NK-92 (cell line): ENCODE measurements at regions not wholly inside any gene's neighbourhood (a gene's known extent, or its start where the extent isn't known, plus 50 kb on each side); places are given as distances from the start of the nearest gene placed in this dataset.
"Not testable (repeated sequence)": the region's sequence is repeated elsewhere in the genome, so short reads cannot be mapped to it uniquely, and the experiment has no call there.

Experiments
- DNase-seq: peaks from one replicate; lab custom pipeline; 2025; ENCODE audit not compliant: unreplicated experiment; lab: John Stamatoyannopoulos, UW

DNA sequence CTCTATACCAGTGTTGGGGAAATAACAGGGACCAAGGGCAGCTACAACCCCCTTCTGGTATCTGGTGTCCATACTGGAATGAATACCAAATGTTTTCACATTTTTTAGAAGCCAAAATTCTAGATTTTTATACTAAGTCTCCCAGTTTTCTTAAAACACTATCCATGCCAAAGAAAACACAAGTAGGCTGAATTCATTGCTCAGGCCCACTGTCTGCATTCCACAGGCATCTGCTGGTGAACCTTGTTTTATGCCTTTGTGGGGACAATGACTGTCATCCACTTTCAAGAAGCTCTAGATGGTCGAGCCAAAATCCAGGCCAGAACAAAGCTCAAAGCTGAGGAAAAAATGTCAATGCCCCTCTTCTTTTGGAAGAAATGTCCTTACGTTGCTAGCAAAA lies 213.4 kb upstream of the RASGEF1B start:
- DNase-seq = no peak

DNA sequence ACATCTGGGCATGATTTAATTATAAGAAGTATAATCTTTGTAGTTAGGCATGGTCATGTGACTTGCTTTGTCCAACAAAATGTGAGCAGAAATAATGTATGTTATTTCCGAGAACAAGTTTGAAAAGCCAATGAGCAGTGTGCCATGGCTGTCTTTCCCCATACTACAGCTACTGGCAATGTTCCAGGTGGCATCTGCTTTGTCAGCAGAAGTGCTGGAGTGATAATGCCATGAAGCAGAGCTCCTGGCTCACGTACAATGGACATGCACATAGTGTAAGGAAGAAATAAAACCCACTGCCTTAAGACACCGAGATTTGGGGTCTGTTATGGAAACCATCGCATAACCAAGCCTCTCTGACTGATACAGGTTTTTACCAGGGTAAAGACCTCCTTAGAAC lies 212.6 kb upstream of the RASGEF1B start:
- no peak for DNase-seq

DNA sequence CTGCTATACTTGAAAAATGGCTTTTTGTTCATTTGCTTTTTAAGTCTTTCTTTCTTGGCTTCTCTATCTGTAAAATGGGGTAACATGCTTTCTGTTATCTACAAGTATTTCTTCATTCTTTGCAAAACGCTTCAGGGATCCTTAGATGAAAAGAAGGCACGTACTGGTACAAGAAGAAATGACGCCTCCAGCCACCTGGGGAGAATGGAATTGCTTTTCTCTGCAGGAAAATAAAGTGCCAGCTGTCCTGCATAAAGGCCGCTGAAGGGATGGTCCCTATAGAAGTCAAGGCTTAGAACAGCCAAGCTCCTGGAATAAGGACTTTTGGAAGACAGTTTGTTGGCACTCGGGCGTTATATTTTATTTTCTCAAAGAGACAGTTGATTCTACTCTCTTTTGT lies 210.8 kb upstream of the RASGEF1B start:
- no peak for DNase-seq

DNA sequence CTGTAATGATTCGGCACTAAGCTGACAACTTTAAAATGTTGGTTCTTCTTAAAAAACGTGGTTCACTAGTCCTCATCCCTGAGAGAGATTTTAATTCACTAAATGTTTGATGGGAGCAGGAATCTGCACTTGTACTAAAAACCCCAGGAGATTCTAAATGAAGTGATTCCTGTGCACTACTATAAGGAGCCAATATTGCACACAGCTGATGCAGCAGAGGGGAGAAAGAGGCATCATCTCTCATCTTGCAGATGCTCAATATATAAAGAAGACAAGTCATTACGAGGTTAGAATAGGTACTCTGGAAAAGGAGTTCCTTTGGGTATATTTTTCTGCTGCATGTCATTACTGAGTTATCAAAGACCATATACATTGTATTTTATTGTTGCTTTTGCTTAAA lies 207.6 kb upstream of the RASGEF1B start:
- DNase-seq = no peak

DNA sequence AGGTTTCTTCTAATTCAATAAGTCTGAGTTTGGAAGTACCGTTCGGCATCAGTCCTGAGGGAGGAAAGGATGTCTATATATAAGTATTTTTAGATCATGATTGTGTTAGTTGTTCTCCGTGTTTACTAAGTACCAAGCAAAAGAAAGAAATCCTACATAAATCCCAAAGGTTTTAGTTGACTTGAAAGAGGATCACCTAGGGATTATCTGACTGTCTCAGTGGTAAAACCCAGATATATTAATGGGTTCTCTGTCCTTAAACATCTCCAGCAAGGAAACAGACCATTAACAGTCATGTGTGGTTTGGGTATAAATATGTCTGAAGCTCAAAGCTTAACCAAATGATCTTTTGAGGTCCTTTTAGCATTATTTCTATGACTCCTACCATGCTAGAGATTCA lies 207.1 kb upstream of the RASGEF1B start:
- no peak for DNase-seq

DNA sequence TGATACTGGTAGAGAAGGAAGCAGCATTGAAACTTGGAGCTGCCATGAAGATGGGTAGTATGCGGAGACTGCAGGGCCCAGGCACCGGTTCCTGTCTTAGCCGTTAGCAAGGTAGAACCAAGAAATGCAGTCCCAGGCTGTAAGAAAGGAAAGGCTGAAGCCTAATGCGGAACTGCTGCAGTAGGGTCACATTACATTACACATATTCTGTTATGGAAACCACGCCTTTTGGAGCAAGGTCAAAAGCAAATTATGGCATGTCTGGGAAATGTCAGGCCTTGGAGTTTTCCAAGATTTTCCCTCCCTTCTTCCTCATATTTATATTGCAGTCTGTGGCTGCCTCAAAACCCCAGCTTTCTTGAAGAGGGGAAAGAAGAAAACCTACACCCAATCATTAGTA lies 204.8 kb upstream of the RASGEF1B start:
- DNase-seq = no peak

DNA sequence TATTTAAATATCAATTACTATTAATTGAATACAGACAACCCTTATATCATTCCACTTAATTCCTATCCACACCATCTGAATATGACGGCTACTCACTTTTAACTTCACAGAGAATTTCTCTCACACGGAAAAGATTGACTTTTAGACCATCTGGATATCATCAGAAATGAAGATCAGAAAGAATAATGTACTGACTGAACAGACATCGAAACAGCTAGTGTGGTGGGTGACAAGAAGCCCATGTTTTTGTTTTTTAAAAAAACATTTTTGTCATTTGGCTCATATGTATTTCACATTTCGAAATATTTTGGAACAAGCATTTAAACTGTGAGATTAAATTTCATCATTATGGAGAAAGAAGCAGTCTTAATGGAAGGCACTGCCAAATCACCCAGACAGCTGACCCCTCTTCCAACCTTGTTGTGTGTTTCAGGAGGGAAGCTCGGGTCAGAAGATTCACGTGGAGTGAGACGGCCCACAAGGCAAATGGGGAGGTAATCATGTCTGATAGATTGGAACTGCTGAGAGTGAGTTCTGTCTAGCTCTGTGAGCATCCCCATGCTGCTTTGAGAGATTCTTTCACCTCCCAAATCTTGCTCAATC lies 204.2 kb upstream of the RASGEF1B start:
- DNase-seq = no peak

DNA sequence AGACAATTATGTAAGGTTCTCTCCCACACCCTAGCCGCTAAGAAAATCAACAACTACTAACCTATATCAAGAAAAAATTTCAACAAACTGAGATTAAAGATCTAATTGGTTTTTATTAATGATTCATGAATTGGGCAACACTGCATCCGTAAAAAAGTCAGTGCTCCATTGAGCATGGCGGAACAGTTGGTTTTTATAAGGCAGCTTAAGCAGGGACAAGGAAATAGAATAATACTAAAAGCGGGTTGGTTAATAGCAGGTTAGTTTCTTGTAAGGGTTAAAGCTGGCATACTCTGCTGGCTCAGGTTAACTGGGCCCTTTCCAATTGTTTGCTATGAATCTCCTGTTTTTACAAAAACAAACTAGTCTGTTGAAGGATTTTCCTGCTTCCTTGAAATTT lies 202.3 kb upstream of the RASGEF1B start:
- DNase-seq = no peak

DNA sequence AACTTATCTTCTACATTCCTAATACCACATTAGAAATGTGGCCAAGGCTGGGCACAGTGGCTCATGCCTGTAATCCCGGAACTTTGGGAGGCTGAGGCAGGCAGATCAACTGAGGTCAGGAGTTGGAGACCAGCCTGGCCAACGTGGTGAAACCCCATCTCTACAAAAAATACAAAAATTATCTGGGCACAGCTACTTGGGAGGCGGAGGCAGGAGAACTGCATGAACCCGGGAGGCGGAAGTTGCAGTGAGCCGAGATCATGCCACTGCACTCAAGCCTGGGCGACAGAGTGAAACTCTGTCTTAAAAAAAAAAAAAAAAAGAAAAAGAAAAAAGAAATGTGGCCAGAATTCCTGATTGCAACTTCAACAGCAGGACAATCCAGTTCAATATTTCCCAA lies 196.6 kb upstream of the RASGEF1B start:
- not testable (repeated sequence) for DNase-seq

DNA sequence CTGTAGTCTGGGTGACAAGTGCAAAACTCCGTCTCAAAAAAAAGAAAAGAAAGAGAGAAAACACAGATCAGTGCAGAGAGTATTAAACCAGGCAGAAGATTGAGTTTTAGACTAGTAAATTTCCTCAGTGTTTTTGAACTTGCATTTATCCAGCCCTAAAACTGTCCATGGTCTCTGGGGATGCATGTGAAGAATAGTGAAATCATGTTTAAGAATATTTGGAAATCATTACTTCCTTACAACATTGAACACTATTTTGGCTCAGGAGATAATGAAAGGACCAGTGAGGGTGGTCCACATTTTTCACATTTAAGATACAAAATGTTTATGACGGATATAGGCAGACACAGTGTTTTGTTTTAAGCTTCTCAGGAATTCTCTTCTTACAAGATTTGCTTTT lies 195.8 kb upstream of the RASGEF1B start:
- DNase-seq = no peak

DNA sequence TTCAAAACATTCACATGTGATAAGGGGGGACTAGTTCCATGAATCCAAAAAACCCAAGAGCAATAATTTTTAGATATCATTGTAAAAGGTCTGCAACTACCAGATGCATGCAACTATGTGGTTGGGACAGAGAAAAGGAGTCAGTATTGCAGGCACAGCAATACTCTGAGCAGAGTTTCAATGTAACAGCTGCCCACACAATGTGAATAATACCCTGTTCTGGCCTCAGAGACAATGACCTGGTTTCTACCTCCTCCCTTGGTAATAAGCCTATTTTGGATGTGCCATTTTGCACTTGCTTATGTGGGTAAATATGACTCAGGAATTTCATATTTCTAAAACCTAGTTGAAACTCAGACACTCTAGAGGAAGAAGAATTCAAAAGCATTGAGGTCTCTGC lies 194.8 kb upstream of the RASGEF1B start:
- no peak for DNase-seq

DNA sequence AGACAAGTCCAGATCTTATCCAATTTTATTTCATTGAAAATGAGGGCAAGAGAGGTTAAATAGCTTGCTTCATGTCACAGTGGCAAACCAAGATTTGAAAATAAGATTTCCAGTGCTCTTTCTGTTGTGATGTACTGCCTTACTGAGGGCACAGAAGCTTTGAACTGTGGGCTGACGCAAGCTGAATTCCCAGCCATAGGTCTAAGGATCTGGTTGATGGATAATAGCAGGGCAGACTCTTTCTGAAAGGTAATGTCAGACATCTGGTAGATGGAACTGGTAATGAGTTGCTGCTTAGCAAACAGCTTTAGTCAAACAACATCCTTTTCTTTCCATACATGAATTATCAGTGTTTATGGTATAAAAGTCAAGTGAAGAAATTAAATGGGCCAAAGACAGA lies 193.9 kb upstream of the RASGEF1B start:
- DNase-seq = no peak

DNA sequence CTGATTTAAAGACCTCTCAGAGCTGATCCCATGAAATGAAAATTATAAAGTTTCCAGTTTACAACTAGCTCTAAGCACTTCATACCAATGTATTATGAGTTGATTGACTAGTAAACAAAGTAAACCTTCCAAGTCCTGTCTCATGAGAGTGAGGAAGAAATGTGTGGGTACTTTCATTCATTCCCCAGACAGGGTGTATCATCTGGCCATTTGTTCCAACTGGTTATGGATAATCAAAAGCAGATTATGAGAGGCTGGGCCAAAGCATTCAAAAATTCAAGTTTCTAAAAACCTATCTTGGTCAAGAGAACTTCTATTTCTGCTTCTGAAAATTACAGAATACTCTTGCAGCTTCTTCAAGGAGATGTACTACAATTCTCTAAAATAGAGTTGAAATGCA lies 193.3 kb upstream of the RASGEF1B start:
- DNase-seq = no peak

DNA sequence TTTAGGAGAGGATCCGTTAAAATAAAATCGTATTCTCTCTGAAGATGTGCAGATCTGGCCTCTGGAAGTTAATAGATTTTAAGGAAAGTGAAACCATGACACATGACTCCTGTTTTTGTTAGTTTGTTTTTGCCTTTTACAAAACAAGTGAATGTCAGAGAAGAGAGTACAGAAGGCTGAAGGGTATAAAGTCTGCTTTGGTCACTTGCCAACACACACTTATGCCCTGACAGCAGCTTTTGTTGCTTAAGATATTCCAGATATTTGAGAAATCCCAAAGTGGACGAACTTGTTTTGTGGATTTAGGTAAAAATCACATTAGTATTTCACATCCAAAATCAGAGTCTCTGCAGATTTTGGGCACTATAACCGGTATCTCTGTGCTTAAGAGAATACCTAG lies 192.4 kb upstream of the RASGEF1B start:
- no peak for DNase-seq

DNA sequence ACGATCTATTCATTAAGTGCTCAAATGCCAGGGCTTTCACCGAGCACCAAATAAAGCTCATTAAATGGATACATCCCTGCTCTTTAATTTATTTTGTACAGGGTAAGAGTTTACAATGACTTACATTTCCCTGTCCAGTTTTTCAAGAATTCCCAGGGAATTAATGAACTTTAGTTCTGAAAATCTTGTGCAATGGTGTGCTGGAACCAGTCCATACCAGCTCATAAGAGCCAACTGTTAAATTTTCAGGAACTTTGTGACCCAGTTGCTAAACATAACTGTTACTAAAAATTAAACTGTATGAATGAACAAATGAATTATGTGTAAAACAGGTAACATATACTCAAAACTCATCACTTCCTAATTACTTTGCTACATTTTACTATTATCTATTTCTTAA lies 191.7 kb upstream of the RASGEF1B start:
- DNase-seq = no peak

DNA sequence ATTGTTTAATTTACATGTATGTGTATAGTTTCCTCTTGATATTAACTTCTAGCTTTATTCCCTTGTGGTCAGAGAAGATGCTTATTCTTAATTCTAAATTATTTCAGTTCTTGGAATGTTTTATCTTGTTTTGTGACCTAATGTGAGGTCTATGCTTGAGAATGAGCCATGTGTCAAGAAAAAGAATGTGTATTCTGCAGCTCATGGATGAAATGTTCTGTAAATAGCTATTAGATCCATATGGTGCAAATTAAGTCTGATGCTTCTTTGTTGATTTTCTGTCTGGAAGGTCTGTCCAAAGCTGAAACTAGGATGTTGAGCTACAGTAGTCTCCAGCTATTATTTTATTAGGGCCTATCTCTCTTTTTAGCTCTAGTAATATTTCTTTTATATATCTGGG lies 187.3 kb upstream of the RASGEF1B start:
- no peak for DNase-seq

DNA sequence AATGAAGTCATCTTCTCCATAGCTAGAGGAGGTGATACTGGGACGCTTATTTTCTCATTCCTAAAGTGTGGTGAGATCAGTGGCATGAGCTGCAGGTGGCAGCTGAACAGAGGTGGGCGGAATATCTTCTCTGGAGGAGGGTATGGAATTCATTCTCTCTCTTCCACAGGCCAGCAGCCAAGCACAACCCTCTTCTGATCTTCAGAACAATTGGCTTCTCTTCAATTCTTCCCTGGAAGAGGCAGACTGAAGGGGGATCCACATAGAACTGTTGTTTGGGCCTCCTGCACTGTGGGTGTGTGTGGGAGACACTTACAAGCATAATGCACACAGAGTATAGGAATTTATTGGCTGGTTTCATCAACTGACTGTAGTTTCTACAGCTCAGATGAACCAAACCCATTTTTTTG lies 180.4 kb upstream of the RASGEF1B start:
- no peak for DNase-seq

DNA sequence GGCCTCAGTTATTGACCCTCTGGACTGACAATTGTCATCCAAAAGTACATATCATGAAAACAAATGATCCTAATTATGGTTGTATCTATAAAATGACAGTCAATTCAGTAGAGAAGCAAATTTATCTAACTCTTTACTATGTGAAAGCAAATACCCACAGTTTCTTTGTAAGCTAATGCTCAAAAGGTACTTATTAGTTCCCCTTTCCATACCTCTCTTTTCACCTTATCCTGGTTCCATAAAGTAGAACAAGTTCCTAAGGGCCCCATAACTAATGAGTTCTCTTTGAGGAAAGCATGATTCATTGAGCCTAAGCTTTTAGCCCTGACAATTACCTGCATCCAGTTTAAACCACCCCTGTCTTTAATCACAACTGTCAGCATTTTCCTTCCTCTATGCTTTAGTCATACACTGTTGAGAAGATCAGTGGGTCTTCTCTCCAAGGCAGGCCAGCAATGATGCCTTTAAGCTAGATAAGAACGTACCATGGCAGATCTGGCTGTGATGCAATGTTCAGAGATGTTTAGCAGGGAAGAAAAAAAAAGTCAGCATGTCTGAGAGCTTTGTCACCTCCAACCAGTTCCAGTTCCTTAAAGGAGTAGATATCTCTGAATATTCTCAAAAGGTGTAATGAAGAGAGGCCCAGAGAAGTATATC lies 179.7 kb upstream of the RASGEF1B start:
- DNase-seq = no peak

DNA sequence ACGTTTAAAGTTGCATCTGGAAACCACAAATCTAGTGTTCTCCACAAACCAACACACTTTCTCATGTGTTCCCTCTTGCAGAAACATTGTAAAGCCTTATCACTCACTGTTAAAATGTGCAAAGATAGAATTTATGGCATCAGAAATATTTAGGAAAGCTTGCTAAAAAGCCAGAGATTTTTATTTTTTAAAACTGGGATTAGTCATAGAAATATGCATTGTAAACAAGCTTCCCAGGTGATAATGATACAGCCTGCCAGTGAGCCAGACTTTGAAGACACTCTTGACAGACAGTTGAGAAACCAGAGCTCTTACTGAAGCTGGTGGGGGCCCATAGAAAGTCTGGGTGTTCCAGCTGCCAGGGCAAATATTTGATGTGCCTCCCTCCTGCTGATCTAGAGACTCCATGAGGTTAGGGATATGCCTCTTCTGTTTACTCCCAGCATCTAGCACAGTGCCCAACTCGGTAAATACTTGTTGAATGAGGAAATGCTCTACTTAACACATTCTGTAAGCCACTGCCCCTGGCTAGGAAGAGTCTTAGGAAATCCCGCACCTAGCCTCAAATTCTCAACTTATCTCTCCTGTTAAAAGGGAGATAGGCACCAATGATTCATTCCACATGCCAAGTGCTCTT lies 179.0 kb upstream of the RASGEF1B start:
- DNase-seq = no peak

DNA sequence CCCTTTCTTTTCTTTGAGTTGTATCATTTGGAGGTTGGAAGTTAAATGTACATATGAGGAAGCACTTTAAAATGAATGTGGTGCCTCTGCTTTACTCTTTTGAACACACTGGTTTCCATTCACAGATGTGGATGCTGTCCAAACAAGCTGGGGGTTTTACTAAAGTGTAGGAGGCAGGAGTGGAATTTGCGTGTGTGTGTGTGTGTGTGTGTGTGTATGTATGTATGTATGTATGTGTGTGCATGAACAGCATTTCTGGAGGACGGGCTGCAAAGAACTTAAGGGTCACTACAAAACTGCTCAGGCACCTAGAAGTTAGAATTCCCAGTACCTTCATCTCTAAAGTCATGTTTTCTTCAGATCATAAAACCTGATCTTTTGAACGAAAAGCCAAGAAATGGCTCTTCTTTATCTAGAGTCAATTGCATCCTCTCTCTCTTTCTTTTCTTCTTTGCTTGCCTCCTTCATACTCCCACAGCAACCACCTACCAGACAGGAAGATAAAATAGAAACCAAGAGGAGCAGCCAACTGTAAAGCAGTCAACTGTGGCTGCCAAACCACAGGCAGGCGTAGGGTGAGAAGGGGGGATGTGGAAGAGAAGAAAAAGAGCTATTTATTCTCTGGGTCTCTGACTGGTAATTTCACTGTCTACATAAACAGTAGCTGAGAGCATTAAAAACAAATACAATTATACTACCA lies 177.0 kb upstream of the RASGEF1B start:
- no peak for DNase-seq

DNA sequence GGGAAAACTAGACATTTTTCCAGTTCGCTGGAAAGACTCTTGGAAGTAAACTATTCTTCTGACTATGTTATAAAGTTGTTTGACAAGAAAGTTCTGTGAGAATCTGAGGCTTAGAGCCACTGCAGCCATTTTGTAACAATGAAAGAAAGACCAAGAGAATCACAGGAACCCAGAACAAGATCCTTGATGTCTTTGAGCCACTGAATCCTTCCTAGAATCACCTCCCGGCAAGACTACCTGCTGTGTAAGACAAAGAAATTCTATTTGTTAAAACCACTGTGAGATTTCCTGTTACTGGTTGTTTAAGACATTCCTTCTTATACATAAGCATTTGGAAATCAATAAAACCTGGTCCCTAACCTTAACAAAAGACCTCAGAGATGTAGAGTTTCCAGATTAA lies 175.7 kb upstream of the RASGEF1B start:
- DNase-seq = no peak

DNA sequence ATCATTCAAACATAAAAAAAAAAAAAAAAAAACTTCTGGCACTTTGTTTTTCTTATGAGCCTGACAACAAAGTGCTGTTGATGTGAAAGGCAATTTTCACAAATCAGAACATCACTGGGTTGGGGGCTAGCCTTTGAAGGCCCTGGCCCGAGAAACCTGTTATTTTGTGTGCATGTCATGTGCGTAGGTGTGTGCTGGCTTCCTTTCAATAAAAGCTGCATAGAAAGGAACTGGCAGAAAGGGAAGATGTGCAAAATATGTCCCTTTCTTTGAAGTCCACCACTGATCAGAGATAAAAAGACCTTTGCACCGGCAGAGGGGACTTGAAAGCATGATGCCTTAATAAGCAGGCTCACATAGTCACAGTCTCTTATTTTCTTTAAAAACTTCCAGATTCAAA lies 170.8 kb upstream of the RASGEF1B start:
- DNase-seq = no peak
